ENCODE measurements at regions not wholly inside any gene's neighbourhood (a gene's known extent, or its start where the extent isn't known, plus 50 kb on each side); places are given as distances from the start of the nearest gene placed in this dataset.

DNA sequence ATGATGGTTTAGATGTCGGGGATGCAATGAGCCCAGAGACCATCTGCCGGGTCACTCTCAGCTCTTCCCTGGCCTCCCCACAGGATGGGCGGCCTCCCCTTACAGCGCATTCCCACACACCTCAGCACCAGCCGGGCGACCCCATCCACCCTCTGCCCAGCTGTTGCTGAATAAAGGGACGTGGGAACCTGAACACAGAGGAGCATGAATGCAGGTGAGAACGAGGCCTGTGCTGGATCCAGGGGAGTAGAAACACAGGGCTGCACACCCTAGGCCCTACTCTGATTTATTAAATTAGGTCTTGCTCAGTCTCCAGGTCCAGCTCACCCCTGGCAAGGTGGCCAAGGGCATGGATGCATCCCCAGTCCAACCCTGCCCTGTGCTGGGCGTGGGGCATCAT lies 180.5 kb downstream of the CTTN start:
- H4K20me1 ChIP-seq (ENCODE audit: insufficient read depth, low read length), result peaks cover 27% of the 10 kb centered on the region
- H3K27ac ChIP-seq (ENCODE audit: extremely low read length, insufficient read depth, low read length), result no peak overlapping the region
- peaks cover 32% of the 10 kb centered on the region for H3K4me1 ChIP-seq (ENCODE audit: insufficient read depth, low read length)
- no peak overlapping the region for H2AFZ ChIP-seq (ENCODE audit: low read length)
- intact Hi-C loops (cut with micrococcal nuclease; ENCODE audit: unreplicated experiment) (no loop called here), in situ Hi-C loops (cut with HindIII; ENCODE audit: extremely low pct_ligation_motif_present, low pct_unique_long_range_greater_than_20kb) (no loop called here)
- WGBS (ENCODE audit: low lambda C conversion rate), result 97% methylated on average over 9 of the region's 9 CpGs
- ATAC-seq (no peak), FAIRE-seq (no peak), DNase-seq (ENCODE audit: low spot score) (no peak)
- ChIA-PET POLR2A (no interaction called here), CTCF (ENCODE audit: low intra/inter-chr PET ratio, low total read pairs) (no interaction called here)
- no peak overlapping the region for H3K4me2 ChIP-seq (ENCODE audit: low read depth, low read length)
- no peaks in the 10 kb centered on the region for H3K36me3 ChIP-seq (replicated peaks in 1 of 2; ENCODE audit: control insufficient read depth in 1 of 2, insufficient read depth in 2 of 2, low read length in 2 of 2)
- no peak overlapping the region for H3K4me3 ChIP-seq (replicated peaks in 1 of 3; ENCODE audit: insufficient read depth in 1 of 3, low read depth in 2 of 3, low read length in 3 of 3)
- no peaks in the 10 kb centered on the region for H3K79me2 ChIP-seq (ENCODE audit: insufficient read depth, low read length)
- no peaks in the 10 kb centered on the region for H3K9me3 ChIP-seq (ENCODE audit: low read length)
- TF ChIP-seq CEBPB (IDR thresholded peaks at IDR 0.05; ENCODE audit: borderline replicate concordance, low read depth, low read length), result no peak
- no peak for TF ChIP-seq SMAD1 (CRISPR knock-in tag; IDR thresholded peaks at IDR 0.05; ENCODE audit: borderline replicate concordance, low read depth)
- no peak for TF ChIP-seq MXI1 (IDR thresholded peaks at IDR 0.05; ENCODE audit: borderline replicate concordance, low read depth, low read length)
- TF ChIP-seq, protein P1, sequence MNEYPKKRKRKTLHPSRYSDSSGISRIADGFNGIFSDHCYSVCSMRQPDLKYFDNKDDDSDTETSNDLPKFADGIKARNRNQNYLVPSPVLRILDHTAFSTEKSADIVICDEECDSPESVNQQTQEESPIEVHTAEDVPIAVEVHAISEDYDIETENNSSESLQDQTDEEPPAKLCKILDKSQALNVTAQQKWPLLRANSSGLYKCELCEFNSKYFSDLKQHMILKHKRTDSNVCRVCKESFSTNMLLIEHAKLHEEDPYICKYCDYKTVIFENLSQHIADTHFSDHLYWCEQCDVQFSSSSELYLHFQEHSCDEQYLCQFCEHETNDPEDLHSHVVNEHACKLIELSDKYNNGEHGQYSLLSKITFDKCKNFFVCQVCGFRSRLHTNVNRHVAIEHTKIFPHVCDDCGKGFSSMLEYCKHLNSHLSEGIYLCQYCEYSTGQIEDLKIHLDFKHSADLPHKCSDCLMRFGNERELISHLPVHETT (CRISPR knock-in tag; conservative IDR thresholded peaks at IDR 0.05), result no peak
- no peaks in the 10 kb centered on the region for H3K27me3 ChIP-seq (ENCODE audit: control insufficient read depth in 1 of 2, insufficient read depth in 2 of 2, low read length in 2 of 2)
- H3K9ac ChIP-seq (ENCODE audit: insufficient read depth, low read depth, low read length), result no peak overlapping the region
- no TSS peak for BruUV-seq (replicated peaks)

DNA sequence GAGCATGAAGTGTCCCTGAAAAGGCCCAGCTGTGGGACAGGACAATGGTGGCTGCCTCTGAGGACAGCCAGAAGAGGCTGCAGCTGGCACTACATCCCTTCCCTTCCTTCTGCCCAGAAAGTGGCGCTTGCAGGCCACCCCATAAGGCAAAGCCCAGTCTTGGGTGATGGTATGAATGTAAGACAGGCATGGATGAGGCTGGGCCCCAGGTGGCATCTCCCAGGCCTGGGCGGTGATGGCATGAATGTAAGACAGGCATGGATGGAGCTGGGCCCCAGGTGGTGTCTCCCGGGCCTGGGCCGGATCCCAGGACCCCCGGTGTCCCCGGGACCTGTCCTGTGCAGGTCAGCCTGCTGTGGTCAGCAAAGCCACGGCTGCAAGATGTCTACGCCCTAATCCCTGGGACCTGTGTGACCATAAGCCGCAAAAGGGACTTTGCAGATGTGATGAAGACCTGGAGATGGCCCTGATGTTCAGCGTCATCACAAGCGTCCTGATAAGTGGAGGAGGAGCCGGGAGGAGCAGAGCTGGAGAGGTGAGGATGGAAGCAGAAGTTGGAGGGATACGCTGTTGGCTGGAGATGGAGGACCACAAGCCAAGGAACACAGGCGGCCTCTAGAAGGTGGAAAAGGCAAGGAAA lies 181.1 kb downstream of the CTTN start:
- Histone ChIP-seq H3K27ac (ENCODE audit: extremely low read length, insufficient read depth, low read length) (no peak overlapping the region), H3K4me2 (ENCODE audit: low read depth, low read length) (no peak overlapping the region), H3K9ac (ENCODE audit: insufficient read depth, low read depth, low read length) (no peak overlapping the region), H3K79me2 (ENCODE audit: insufficient read depth, low read length) (no peaks in the 10 kb centered on the region), H3K36me3 (replicated peaks in 1 of 2; ENCODE audit: control insufficient read depth in 1 of 2, insufficient read depth in 2 of 2, low read length in 2 of 2) (no peaks in the 10 kb centered on the region), H3K4me1 (ENCODE audit: insufficient read depth, low read length) (peaks cover 29% of the 10 kb centered on the region), H3K9me3 (ENCODE audit: low read length) (no peaks in the 10 kb centered on the region), H3K4me3 (replicated peaks in 1 of 3; ENCODE audit: insufficient read depth in 1 of 3, low read depth in 2 of 3, low read length in 3 of 3) (no peak overlapping the region), H3K27me3 (ENCODE audit: control insufficient read depth in 1 of 2, insufficient read depth in 2 of 2, low read length in 2 of 2) (no peaks in the 10 kb centered on the region), H4K20me1 (ENCODE audit: insufficient read depth, low read length) (peaks cover 25% of the 10 kb centered on the region), H2AFZ (ENCODE audit: low read length) (no peak overlapping the region)
- no peak for TF ChIP-seq ZNF337 (CRISPR knock-in tag; IDR thresholded peaks at IDR 0.05; ENCODE audit: borderline replicate concordance, low read depth)
- TF ChIP-seq ZNF530 (CRISPR knock-in tag; IDR thresholded peaks at IDR 0.05; ENCODE audit: low read depth), result no peak
- TF ChIP-seq ZBTB7A (CRISPR knock-in tag; IDR thresholded peaks at IDR 0.05), result no peak
- TF ChIP-seq ZNF883 (CRISPR knock-in tag; IDR thresholded peaks at IDR 0.05; ENCODE audit: not compliant biosample characterization), result no peak
- TF ChIP-seq, protein P2, sequence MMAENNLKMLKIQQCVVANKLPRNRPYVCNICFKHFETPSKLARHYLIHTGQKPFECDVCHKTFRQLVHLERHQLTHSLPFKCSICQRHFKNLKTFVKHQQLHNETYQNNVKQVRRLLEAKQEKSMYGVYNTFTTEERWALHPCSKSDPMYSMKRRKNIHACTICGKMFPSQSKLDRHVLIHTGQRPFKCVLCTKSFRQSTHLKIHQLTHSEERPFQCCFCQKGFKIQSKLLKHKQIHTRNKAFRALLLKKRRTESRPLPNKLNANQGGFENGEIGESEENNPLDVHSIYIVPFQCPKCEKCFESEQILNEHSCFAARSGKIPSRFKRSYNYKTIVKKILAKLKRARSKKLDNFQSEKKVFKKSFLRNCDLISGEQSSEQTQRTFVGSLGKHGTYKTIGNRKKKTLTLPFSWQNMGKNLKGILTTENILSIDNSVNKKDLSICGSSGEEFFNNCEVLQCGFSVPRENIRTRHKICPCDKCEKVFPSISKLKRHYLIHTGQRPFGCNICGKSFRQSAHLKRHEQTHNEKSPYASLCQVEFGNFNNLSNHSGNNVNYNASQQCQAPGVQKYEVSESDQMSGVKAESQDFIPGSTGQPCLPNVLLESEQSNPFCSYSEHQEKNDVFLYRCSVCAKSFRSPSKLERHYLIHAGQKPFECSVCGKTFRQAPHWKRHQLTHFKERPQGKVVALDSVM (CRISPR knock-in tag; IDR thresholded peaks at IDR 0.05), result no peak
- no peak for TF ChIP-seq SRSF4 (IDR thresholded peaks at IDR 0.05; ENCODE audit: low read depth, low read length, poor library complexity, severe bottlenecking)
- no peak for TF ChIP-seq MBD4 (IDR thresholded peaks at IDR 0.05; ENCODE audit: borderline replicate concordance, low read length)
- TF ChIP-seq ZFP36 (IDR thresholded peaks at IDR 0.05; ENCODE audit: borderline replicate concordance, low read depth, low read length, partially characterized antibody), result no peak
- no peak for TF ChIP-seq SP2 (CRISPR knock-in tag; IDR thresholded peaks at IDR 0.05)
- DNase-seq (ENCODE audit: low spot score) (no peak), ATAC-seq (no peak), FAIRE-seq (no peak)
- no TSS peak for BruUV-seq (replicated peaks)
- intact Hi-C loops (cut with micrococcal nuclease; ENCODE audit: unreplicated experiment) (no loop called here), in situ Hi-C loops (cut with HindIII; ENCODE audit: extremely low pct_ligation_motif_present, low pct_unique_long_range_greater_than_20kb) (no loop called here)
- CTCF ChIA-PET (ENCODE audit: low intra/inter-chr PET ratio, low total read pairs), result no interaction called here
- WGBS (ENCODE audit: low lambda C conversion rate), result 86% methylated on average over 8 of the region's 14 CpGs
- POLR2A ChIA-PET, result no interaction called here
